Glomerular visceral epithelial cell (primary cell): ENCODE measurements at regions not wholly inside any gene's neighbourhood (a gene's known extent, or its start where the extent isn't known, plus 50 kb on each side); places are given as distances from the start of the nearest gene placed in this dataset.

Experiments used
- DNase-seq: peaks from one replicate; pipeline ENCODE4 v3.0.0-alpha.2; 2016; ENCODE audit errors: extremely low spot score

DNA sequence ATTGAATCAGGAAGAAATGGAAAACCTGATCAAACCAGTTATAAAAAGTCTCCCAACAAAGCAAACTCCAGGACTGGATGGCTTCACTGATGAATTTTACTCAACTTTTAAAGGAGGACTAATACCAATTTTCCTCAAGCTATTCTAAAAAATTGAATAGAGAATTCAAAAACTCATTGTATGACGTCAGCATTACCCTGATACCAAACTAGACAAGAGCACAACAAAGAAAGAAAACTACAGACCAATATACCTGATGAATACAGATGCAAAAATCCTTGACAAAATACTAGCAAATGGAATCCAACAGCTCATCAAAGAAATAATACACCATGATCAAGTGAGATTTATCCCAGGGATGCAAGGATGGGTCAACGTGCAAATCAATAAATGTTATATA is 172.9 kb downstream of the FNDC1 start:
- DNase-seq = no peak

DNA sequence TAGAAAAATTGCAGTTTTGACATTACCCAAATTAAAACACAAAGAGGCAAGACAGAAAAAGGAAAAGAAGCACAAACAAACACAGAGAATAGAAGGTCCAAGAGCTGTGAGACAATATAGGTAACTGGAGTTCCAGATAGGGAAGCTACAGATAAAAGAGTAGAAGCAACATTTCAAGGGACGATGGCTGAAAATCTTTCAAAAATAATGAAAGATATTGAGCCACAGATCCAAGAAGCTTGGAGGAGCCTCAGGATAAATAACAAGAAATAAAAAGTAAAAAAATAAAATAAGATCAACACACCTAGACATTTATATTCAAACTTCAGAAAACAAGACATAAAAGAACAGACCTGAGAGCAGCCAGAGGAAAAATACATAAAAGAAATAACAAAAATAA is 164.9 kb downstream of the FNDC1 start:
- no peak for DNase-seq

DNA sequence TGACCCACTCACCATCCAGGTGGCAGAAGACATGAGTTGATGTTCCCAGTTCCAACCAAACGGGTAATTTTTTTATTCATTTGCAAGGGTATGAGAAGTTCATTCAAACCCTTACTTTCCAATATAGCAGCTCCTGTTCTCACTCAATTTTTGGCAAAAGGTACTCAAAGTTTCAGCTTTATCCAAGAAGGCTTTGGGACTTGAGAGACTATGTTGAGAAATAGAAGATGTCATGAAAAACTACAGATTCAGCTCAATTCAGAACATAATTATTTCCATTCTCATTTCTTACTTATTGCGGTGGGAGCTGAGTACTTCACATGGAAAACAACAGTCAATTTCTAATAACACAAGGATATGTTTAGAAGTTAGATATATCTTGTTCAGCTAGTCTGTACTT is 162.3 kb downstream of the FNDC1 start:
- DNase-seq = no peak

DNA sequence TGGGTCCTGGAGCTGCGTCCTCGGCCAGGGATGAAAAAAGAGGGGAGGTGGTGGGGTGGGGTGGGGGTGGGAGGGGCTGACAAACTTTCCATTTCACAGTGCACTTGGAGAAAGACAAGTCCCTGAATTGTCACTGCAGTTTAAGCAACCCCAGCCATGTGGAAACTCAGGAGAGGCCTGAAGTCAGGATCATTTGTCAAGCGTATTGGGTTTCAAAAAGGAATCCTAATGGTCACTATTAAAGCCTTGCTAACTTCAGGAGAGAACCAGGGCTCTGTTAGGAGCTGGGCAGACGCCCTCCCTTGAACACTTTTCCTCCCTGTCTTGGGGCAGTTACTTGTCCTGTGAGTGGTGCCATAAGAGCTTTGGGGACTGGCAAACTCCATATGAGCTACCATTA is 159.9 kb downstream of the FNDC1 start:
- no peak for DNase-seq

DNA sequence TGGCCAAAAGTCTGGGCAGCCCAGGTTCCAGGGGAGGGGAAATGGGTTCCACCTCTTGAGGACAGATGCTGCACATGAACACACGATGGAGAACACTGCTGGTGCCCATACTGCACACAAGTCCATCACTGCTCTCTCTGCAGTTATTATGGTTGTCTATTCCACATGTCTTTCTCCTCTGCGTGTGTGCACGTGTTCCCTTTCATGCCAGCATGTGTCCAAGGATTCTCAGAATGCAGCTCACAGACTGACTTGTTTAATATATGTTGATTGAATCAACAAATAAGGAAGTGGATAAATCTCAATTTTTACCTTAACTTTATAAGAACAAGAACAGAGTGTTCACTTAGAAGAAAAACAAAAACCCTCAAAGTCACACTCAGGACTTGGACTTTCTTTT is 158.9 kb downstream of the FNDC1 start:
- DNase-seq = no peak

DNA sequence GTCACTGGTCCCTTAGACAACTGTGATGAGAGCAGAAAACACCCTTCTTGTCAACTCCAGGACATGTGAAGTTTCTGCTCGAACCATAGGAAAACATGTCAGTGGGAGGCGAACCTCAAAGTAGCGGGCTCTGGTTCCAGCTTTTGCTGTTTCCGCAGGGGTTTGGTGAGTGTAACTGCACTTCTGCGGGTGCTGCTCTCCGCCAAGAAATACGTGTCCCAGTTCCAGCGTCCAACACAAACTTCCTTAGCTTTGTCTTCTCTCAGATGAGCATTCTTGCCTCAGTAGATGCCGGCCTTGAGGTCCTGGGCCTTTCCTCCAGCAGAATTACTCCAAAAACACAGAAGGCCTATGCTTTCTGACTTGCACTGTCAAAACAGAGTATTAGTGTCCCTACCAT is 156.3 kb downstream of the FNDC1 start:
- no peak for DNase-seq

DNA sequence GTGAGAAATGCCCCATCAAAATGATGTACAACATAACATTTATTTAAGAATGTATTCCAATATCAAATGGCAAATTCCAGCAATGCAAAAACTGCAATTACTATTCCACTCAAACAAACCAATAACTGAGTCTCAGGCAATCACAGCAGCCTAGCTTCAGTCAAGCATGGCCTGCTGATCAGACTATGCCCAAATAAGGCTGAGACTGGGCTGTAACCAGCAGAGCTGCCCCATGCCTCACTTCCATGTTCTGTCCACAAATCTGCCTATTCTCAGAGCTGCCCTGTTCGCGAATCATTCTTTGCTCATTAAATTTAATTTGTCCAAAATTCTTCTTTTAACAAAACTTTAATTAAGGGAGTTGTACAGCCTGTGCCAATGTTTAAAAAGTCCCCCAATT is 155.4 kb downstream of the FNDC1 start:
- no peak for DNase-seq
